ENCODE measurements at regions not wholly inside any gene's neighbourhood (a gene's known extent, or its start where the extent isn't known, plus 50 kb on each side); places are given as distances from the start of the nearest gene placed in this dataset.

DNA sequence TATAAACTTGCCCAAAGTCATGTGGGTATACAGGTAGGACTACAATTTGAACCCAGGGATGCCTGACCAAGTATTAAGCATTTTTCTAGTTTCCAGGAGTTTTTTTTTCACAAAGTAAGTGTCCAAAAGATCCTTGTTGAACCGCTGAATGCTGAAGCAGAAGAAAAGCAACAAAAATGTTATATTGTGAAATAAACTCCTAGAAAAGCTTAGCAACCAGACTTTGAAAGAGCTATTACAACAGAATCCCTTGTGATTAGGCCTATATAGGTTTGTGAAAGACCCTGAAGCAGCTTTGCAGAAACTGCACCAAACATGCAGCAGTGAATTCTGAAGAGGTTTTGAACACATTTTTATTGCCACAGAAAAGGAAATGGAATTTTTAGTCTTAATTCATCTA is 236.8 kb downstream of the TUSC7 start:
- no peak for TF ChIP-seq EZH2 (IDR thresholded peaks at IDR 0.05; ENCODE audit: insufficient read depth, poor library complexity, severe bottlenecking)
- no peak for TF ChIP-seq EZH2phosphoT487 (IDR thresholded peaks at IDR 0.05; ENCODE audit: insufficient read depth, low read depth)

Measured in GM23248 (cell line).